ENCODE measurements at regions not wholly inside any gene's neighbourhood (a gene's known extent, or its start where the extent isn't known, plus 50 kb on each side); places are given as distances from the start of the nearest gene placed in this dataset.
"Not testable (repeated sequence)": the region's sequence is repeated elsewhere in the genome, so short reads cannot be mapped to it uniquely, and the experiment has no call there.

GRCh38 chr5:79907452-79907851, 83.6 kb downstream of the MTX3 start:
- not testable (repeated sequence) for TF ChIP-seq CTCF, POLR2A (IDR thresholded peaks at IDR 0.05)

Measured in adrenal gland (tissue), 5 donors.